Stomach (tissue), 8 donors: ENCODE measurements at regions not wholly inside any gene's neighbourhood (a gene's known extent, or its start where the extent isn't known, plus 50 kb on each side); places are given as distances from the start of the nearest gene placed in this dataset.
"Not testable (repeated sequence)": the region's sequence is repeated elsewhere in the genome, so short reads cannot be mapped to it uniquely, and the experiment has no call there.

Source experiments
- DNase-seq, 2 donors: peaks; one replicate each; pipeline versions ENCODE4 v3.0.0 to v3.0.0-alpha.2; 2013 to 2019
- H3K27ac ChIP-seq, 5 donors: fragments of 200-600 bp in 4 of 5; sonication (generic) in 4 of 5; one replicate each; pipeline ENCODE4 v1.5.1; 2013 to 2019; ENCODE audit warnings: mild to moderate bottlenecking in 1 of 5, moderate library complexity in 1 of 5
- H3K27me3 ChIP-seq, 3 donors: fragments of 200-600 bp; sonication (generic); one replicate each; pipeline ENCODE4 v1.5.1; 2017 to 2019; ENCODE audit warnings: mixed run types in 1 of 3
- H3K36me3 ChIP-seq, 4 donors: fragments of 200-600 bp; sonication (generic); 1 replicate in 3 of 4; 2 replicates in 1 of 4; pipeline ENCODE4 v1.5.1; 2016 to 2019
- H3K4me1 ChIP-seq, 4 donors: fragments of 200-600 bp; sonication (generic); one replicate each; pipeline ENCODE4 v1.5.1; 2016 to 2019
- H3K4me3 ChIP-seq, 4 donors: fragments of 200-600 bp; sonication (generic) in 3 of 4; one replicate each; pipeline ENCODE4 v1.5.1; 2016 to 2019; ENCODE audit warnings: mild to moderate bottlenecking in 1 of 4
- H3K9me3 ChIP-seq, 4 donors: fragments of 200-600 bp; sonication (generic); one replicate each; pipeline ENCODE4 v1.5.1; 2016 to 2019
- CTCF ChIP-seq, 7 experiments: fragments of 450-650 bp in 4 of 7; fragments of 200-600 bp in 3 of 7; sonication (generic) in 3 of 7; IDR thresholded peaks; one replicate each; pipeline ENCODE4 v1.5.1; 2016 to 2019; ENCODE audit warnings: antibody characterized with exemption in 7 of 7, control low read depth in 2 of 7, mild to moderate bottlenecking in 1 of 7
- WGBS, 5 donors: extraction: QIAGEN DNeasy Blood & Tissue Kit in 3 of 5; methylation state at CpG; one replicate each; pipeline versions ENCODE4 v1.1.5 to v1.1.7; 2013 to 2018; 5-methylcytosine and 5-hydroxymethylcytosine counted together
- intact Hi-C: fragments of 100-400 bp; cut with DNase I; formaldehyde crosslinking; loops from one replicate; pipeline ENCODE4 v1.15.1; 2023; ENCODE audit warnings: low total_unique reads
- small RNA-seq, 4 donors: library from RNA; depleted of rRNA; stranded (forward); fragments of <200 nt; gene quantifications; one replicate each; pipeline ENCODE3, GENCODE V24; 2016
- donor health status: healthy with polysubstance abuse.
- donor health status: Bipolar disorder and iron deficiency.
- donor health status: healthy.

GRCh38 chr2:106248548-106249151 lies 54.5 kb upstream of the UXS1 start:
- H3K36me3 ChIP-seq, H3K9me3 ChIP-seq, H3K4me3 ChIP-seq, H3K27ac ChIP-seq, H3K4me1 ChIP-seq, intact Hi-C loops, H3K27me3 ChIP-seq: not testable (repeated sequence)
- peak in 2 of 7 experiments; percentile 23 to 27 for TF ChIP-seq CTCF (IDR thresholded peaks at IDR 0.05)
- peak in 1 of 2 donors; percentile 37 for DNase-seq
- WGBS, 5 donors, result 56 to 60% (median 57%) methylated on average over 4 to 5 of the region's 6 CpGs

Small RNA genes lying in the stretch of these regions (small RNA-seq; reads per million reads assigned to genes)
- gene AC114755.3, result 0 reads per million in 4 donors
